Gastroesophageal sphincter (tissue), 4 donors: ENCODE measurements at regions not wholly inside any gene's neighbourhood (a gene's known extent, or its start where the extent isn't known, plus 50 kb on each side); places are given as distances from the start of the nearest gene placed in this dataset.

Experiments used
- ATAC-seq: fragments of 150-250 bp; one replicate; pipeline ENCODE4 v1.9.1; 2016; ENCODE audit warnings: mild to moderate bottlenecking, moderate library complexity
- H3K27ac ChIP-seq, 4 donors: fragments of 200-600 bp; sonication (generic) in 3 of 4; 1 replicate in 3 of 4; 2 replicates in 1 of 4; pipeline ENCODE4 v1.5.1; 2016 to 2019
- H3K27me3 ChIP-seq: fragments of 200-600 bp; sonication (generic); one replicate; pipeline ENCODE4 v1.5.1; 2019
- H3K36me3 ChIP-seq, 2 donors: fragments of 200-600 bp; sonication (generic); one replicate each; pipeline ENCODE4 v1.5.1; 2019; ENCODE audit warnings: control low read depth in 1 of 2
- H3K4me1 ChIP-seq, 3 donors: fragments of 200-600 bp; sonication (generic); 1 replicate in 2 of 3; 2 replicates in 1 of 3; pipeline ENCODE4 v1.5.1; 2016 to 2019; ENCODE audit warnings: control low read depth in 2 of 3
- H3K4me3 ChIP-seq, 2 donors: fragments of 200-600 bp; sonication (generic); one replicate each; pipeline ENCODE4 v1.5.1; 2019; ENCODE audit warnings: mild to moderate bottlenecking in 1 of 2, moderate library complexity in 1 of 2
- H3K9me3 ChIP-seq, 3 donors: fragments of 200-600 bp; sonication (generic); one replicate each; pipeline ENCODE4 v1.5.1; 2017 to 2019; ENCODE audit warnings: control low read depth in 2 of 3
- CTCF ChIP-seq, 4 experiments: fragments of 200-600 bp in 2 of 4; fragments of 450-650 bp in 2 of 4; sonication (generic) in 1 of 4; IDR thresholded peaks; one replicate each; pipeline ENCODE4 v1.5.1; 2017 to 2019; ENCODE audit warnings: antibody characterized with exemption in 4 of 4, mild to moderate bottlenecking in 2 of 4, moderate library complexity in 2 of 4
- EP300 ChIP-seq: sonication (generic); formaldehyde crosslinking; IDR thresholded peaks from one replicate; pipeline ENCODE4 v1.6.1; 2017; ENCODE audit warnings: antibody characterized with exemption, mild to moderate bottlenecking
- POLR2A ChIP-seq, 2 donors: fragments of 450-650 bp; IDR thresholded peaks; one replicate each; pipeline ENCODE4 v1.6.1; 2017; ENCODE audit warnings: antibody characterized with exemption in 2 of 2, mild to moderate bottlenecking in 2 of 2, moderate library complexity in 1 of 2
- POLR2AphosphoS5 ChIP-seq: sonication (generic); formaldehyde crosslinking; IDR thresholded peaks from one replicate; pipeline ENCODE4 v1.6.1; 2017; ENCODE audit warnings: antibody characterized with exemption
- WGBS, 2 donors: methylation state at CpG; one replicate each; pipeline ENCODE4 v1.1.5; 2018; ENCODE audit warnings: low coverage in 1 of 2; 5-methylcytosine and 5-hydroxymethylcytosine counted together

- 62 to 76% methylated on average over 3 to 5 of the region's 5 CpGs for WGBS, 2 donors
- Histone ChIP-seq H3K36me3 (no peaks in the 10 kb centered on the region), H3K27me3 (peaks cover 16% of the 10 kb centered on the region), H3K4me3 (no peak overlapping the region), H3K9me3 (no peaks in the 10 kb centered on the region), H3K27ac (no peak overlapping the region), H3K4me1 (no peaks in the 10 kb centered on the region)
- no peak for TF ChIP-seq EP300
- TF ChIP-seq CTCF (IDR thresholded peaks at IDR 0.05) = no peak
- TF ChIP-seq POLR2AphosphoS5 = no peak
- no peak for TF ChIP-seq POLR2A (IDR thresholded peaks at IDR 0.05)
- ATAC-seq = no peak
Observed at GRCh38 chr19:28497137-28497536, 715.8 kb downstream of the UQCRFS1 start.

GRCh38 chr19:28495046-28495445 lies 717.9 kb downstream of the UQCRFS1 start:
- no peaks in the 10 kb centered on the region for H3K4me1 ChIP-seq
- no peak for ATAC-seq
- no peaks in the 10 kb centered on the region for H3K36me3 ChIP-seq
- TF ChIP-seq CTCF (IDR thresholded peaks at IDR 0.05) (no peak), EP300 (no peak), POLR2A (IDR thresholded peaks at IDR 0.05) (no peak), POLR2AphosphoS5 (no peak)
- WGBS, 2 donors = 34 to 57% methylated on average over 3 to 4 of the region's 4 CpGs
- H3K4me3 ChIP-seq = no peak overlapping the region
- peaks cover 14% of the 10 kb centered on the region for H3K27me3 ChIP-seq
- H3K27ac ChIP-seq = no peak overlapping the region
- no peaks in the 10 kb centered on the region for H3K9me3 ChIP-seq

DNA sequence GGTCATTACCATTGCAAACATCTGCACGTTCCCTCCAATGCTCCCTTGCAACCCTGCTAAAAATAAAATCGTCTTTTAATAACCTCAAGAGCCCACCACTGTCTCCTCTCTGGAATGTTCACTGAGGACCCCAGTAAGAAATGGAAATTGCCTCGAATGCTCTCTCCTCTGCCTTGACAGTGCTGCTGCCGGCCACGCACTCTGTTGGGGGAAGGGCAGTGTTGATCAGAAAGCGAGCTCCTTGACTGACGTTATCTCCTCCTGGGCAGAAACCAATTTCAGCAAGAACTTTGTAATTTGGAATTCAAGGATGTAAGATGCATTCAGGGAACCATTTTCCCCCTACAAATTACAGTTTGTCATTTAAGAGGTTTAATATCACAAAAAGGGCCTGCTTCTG lies 718.5 kb downstream of the UQCRFS1 start:
- Histone ChIP-seq H3K27me3 (peaks cover 20% of the 10 kb centered on the region), H3K4me1 (no peaks in the 10 kb centered on the region), H3K36me3 (no peaks in the 10 kb centered on the region), H3K4me3 (no peak overlapping the region), H3K27ac (no peak overlapping the region), H3K9me3 (no peaks in the 10 kb centered on the region)
- 58 to 62% methylated on average over 5 to 7 of the region's 7 CpGs for WGBS, 2 donors
- TF ChIP-seq POLR2AphosphoS5 = no peak
- TF ChIP-seq CTCF (IDR thresholded peaks at IDR 0.05) = no peak
- TF ChIP-seq POLR2A (IDR thresholded peaks at IDR 0.05) = no peak
- no peak for TF ChIP-seq EP300
- no peak for ATAC-seq

- peaks cover 24% of the 10 kb centered on the region for H3K27me3 ChIP-seq
- no peak overlapping the region for H3K4me3 ChIP-seq
- no peak for TF ChIP-seq EP300
- no peak for TF ChIP-seq POLR2A (IDR thresholded peaks at IDR 0.05)
- TF ChIP-seq POLR2AphosphoS5 = no peak
- TF ChIP-seq CTCF (IDR thresholded peaks at IDR 0.05) = no peak
- no peak overlapping the region for H3K27ac ChIP-seq
- WGBS, 2 donors = 72% methylated on average over 5 of the region's 5 CpGs; no CpG with 5 or more reads in 1 of the 2 donors
- H3K4me1 ChIP-seq = no peaks in the 10 kb centered on the region
- ATAC-seq = no peak
- H3K9me3 ChIP-seq = no peaks in the 10 kb centered on the region
- H3K36me3 ChIP-seq = no peaks in the 10 kb centered on the region
Observed at GRCh38 chr19:28493884-28494283, 719.1 kb downstream of the UQCRFS1 start.

GRCh38 chr19:28492621-28493020 lies 720.3 kb downstream of the UQCRFS1 start:
- WGBS, 2 donors = 36 to 50% methylated on average over 4 to 8 of the region's 8 CpGs
- H3K36me3 ChIP-seq = no peaks in the 10 kb centered on the region
- ATAC-seq = no peak
- TF ChIP-seq EP300 = no peak
- TF ChIP-seq POLR2AphosphoS5 = no peak
- no peak for TF ChIP-seq CTCF (IDR thresholded peaks at IDR 0.05)
- TF ChIP-seq POLR2A (IDR thresholded peaks at IDR 0.05) = no peak
- H3K4me1 ChIP-seq = no peaks in the 10 kb centered on the region
- H3K27me3 ChIP-seq = peaks cover 24% of the 10 kb centered on the region
- H3K4me3 ChIP-seq = no peak overlapping the region
- H3K27ac ChIP-seq = no peak overlapping the region
- no peaks in the 10 kb centered on the region for H3K9me3 ChIP-seq
